GM12864 (cell line): ENCODE measurements at regions not wholly inside any gene's neighbourhood (a gene's known extent, or its start where the extent isn't known, plus 50 kb on each side); places are given as distances from the start of the nearest gene placed in this dataset.

Source experiments
- DNase-seq: peaks from one replicate; pipeline ENCODE4 v3.0.0-alpha.2; 2011; ENCODE audit warnings: low read depth
- H3K4me3 ChIP-seq: 2 replicates; pipeline ENCODE4 v1.5.1; 2011; ENCODE audit warnings: mild to moderate bottlenecking, low read depth, low read length, control low read depth
- CTCF ChIP-seq: IDR thresholded peaks from 2 replicates; pipeline ENCODE4 v1.5.1; 2011; ENCODE audit warnings: low read depth, mild to moderate bottlenecking, moderate library complexity, low read length, control low read depth, inconsistent platforms; ENCODE audit errors: missing control alignments

- TF ChIP-seq CTCF = no peak
- DNase-seq = no peak
- no peak overlapping the region for H3K4me3 ChIP-seq
Measured at GRCh38 chr4:180913750-180914149, 1329.5 kb upstream of the TENM3 start.

- no peak for DNase-seq
- TF ChIP-seq CTCF = no peak
- H3K4me3 ChIP-seq = no peak overlapping the region
Measured at GRCh38 chr4:180923486-180923885, 1319.7 kb upstream of the TENM3 start.

GRCh38 chr4:180925805-180926204, 1317.4 kb upstream of the TENM3 start:
- no peak for DNase-seq
- no peak overlapping the region for H3K4me3 ChIP-seq
- TF ChIP-seq CTCF = no peak

- TF ChIP-seq CTCF = no peak
Measured at GRCh38 chr4:180926277-180926676, 1316.9 kb upstream of the TENM3 start.

GRCh38 chr4:180932370-180933001, 1310.7 kb upstream of the TENM3 start:
- TF ChIP-seq CTCF = no peak
- H3K4me3 ChIP-seq = no peak overlapping the region
- no peak for DNase-seq

More at GRCh38 chr4:180926277-180926676, 1316.9 kb upstream of the TENM3 start:
- DNase-seq = no peak
- H3K4me3 ChIP-seq = no peak overlapping the region

- no peak for DNase-seq
- no peak overlapping the region for H3K4me3 ChIP-seq
- TF ChIP-seq CTCF = no peak
Measured at GRCh38 chr4:180937083-180937482, 1306.1 kb upstream of the TENM3 start.

GRCh38 chr4:180940680-180941079, 1302.5 kb upstream of the TENM3 start:
- no peak overlapping the region for H3K4me3 ChIP-seq
- no peak for DNase-seq
- no peak for TF ChIP-seq CTCF
